ENCODE measurements at regions not wholly inside any gene's neighbourhood (a gene's known extent, or its start where the extent isn't known, plus 50 kb on each side); places are given as distances from the start of the nearest gene placed in this dataset.

GRCh38 chr2:20551945-20552328 is 99.0 kb downstream of the HS1BP3 start:
- intact Hi-C loops (cut with DNase I): no loop called here
- Histone ChIP-seq H3K9me3 (no peaks in the 10 kb centered on the region), H3K36me3 (no peaks in the 10 kb centered on the region), H3K4me3 (no peak overlapping the region), H3K27ac (no peak overlapping the region), H3K27me3 (no peaks in the 10 kb centered on the region), H3K4me1 (no peaks in the 10 kb centered on the region)
- no peak for ATAC-seq
- TF ChIP-seq, protein P1, sequence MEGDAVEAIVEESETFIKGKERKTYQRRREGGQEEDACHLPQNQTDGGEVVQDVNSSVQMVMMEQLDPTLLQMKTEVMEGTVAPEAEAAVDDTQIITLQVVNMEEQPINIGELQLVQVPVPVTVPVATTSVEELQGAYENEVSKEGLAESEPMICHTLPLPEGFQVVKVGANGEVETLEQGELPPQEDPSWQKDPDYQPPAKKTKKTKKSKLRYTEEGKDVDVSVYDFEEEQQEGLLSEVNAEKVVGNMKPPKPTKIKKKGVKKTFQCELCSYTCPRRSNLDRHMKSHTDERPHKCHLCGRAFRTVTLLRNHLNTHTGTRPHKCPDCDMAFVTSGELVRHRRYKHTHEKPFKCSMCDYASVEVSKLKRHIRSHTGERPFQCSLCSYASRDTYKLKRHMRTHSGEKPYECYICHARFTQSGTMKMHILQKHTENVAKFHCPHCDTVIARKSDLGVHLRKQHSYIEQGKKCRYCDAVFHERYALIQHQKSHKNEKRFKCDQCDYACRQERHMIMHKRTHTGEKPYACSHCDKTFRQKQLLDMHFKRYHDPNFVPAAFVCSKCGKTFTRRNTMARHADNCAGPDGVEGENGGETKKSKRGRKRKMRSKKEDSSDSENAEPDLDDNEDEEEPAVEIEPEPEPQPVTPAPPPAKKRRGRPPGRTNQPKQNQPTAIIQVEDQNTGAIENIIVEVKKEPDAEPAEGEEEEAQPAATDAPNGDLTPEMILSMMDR (IDR thresholded peaks at IDR 0.05): no peak
- no peak for DNase-seq

GRCh38 chr2:20552847-20553246 is 98.1 kb downstream of the HS1BP3 start:
- DNase-seq: no peak
- Histone ChIP-seq H3K4me3 (no peak overlapping the region), H3K27me3 (no peaks in the 10 kb centered on the region), H3K4me1 (no peaks in the 10 kb centered on the region), H3K9me3 (no peaks in the 10 kb centered on the region), H3K27ac (no peak overlapping the region), H3K36me3 (no peaks in the 10 kb centered on the region)
- TF ChIP-seq, protein P1 (IDR thresholded peaks at IDR 0.05): no peak
- intact Hi-C loops (cut with DNase I): no loop called here
- no peak for ATAC-seq

- TF ChIP-seq, protein P1 (IDR thresholded peaks at IDR 0.05): no peak
- intact Hi-C loops (cut with DNase I): no loop called here
Measured at GRCh38 chr2:20553580-20553979, 97.3 kb downstream of the HS1BP3 start.

DNA sequence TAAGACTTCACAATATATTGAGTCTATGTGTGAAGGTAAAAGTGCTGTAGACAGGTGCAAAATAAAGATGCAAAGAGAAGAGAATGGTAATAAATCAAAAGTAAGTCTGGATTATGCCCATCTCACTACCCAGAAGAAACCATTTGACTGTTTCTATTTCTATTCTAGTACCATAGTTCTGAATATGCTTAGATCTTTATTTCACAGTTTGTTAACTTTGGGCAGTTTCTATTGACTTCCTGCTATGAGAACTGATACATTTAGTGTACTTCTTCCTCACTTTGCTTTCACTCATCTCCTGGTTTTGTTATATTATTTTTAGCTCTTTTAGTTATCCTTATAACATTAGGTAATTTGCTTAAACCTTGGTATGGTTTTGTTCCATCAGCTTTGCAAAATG is 94.9 kb downstream of the HS1BP3 start:
- Histone ChIP-seq H3K9me3 (no peaks in the 10 kb centered on the region), H3K27me3 (no peaks in the 10 kb centered on the region), H3K4me3 (no peak overlapping the region), H3K4me1 (no peaks in the 10 kb centered on the region), H3K36me3 (no peaks in the 10 kb centered on the region), H3K27ac (no peak overlapping the region)
- no peak for DNase-seq
- no peak for ATAC-seq
- TF ChIP-seq, protein P1 (IDR thresholded peaks at IDR 0.05): no peak
- intact Hi-C loops (cut with DNase I): no loop called here

More at GRCh38 chr2:20553580-20553979, 97.3 kb downstream of the HS1BP3 start:
- H3K27me3 ChIP-seq: no peaks in the 10 kb centered on the region
- DNase-seq (no peak), ATAC-seq (no peak)
- no peaks in the 10 kb centered on the region for H3K4me1 ChIP-seq
- H3K36me3 ChIP-seq: no peaks in the 10 kb centered on the region
- H3K27ac ChIP-seq: no peak overlapping the region
- H3K9me3 ChIP-seq: no peaks in the 10 kb centered on the region
- no peak overlapping the region for H3K4me3 ChIP-seq

GRCh38 chr2:20556756-20557155 is 94.1 kb downstream of the HS1BP3 start:
- Histone ChIP-seq H3K27me3 (no peaks in the 10 kb centered on the region), H3K9me3 (no peaks in the 10 kb centered on the region), H3K4me3 (no peak overlapping the region), H3K36me3 (no peaks in the 10 kb centered on the region), H3K27ac (no peak overlapping the region), H3K4me1 (no peaks in the 10 kb centered on the region)
- no peak for ATAC-seq
- TF ChIP-seq, protein P1 (IDR thresholded peaks at IDR 0.05): no peak
- intact Hi-C loops (cut with DNase I): no loop called here
- no peak for DNase-seq
